ENCODE measurements at regions not wholly inside any gene's neighbourhood (a gene's known extent, or its start where the extent isn't known, plus 50 kb on each side); places are given as distances from the start of the nearest gene placed in this dataset.

DNA sequence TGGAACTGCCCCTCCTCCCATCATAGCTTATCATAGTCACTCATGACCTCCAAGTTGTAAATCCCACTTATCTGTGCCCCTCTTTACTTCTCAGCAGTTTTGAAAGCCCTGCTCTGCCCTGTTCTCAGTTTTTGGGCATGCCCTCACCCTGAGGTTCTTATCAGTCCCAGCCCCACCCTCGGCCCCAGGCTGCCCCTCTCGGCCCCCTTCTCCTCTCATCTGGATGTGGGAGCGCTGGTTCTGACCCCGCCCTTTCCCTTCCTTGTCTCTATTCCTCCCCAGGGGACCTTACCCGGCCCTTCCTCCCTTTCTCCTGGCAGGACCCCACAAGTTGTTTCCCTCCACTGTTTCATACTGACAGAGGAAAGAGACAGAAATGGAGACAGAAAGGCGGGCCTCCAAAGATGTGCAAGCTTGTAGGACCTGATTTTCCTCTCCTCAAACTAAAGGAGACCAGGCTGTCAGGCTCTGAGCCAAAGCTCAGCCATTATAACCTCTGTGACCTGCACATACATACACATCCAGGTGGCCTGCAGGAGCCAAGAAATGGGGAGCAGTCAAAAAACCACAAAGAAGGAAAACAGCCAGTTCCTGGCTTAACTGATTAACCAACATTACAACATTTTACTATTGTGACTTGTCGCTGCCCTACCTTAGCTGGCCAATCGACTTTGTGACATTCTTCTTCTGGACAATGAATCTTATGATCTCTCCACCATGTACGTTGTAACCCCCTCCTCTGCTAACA, 171.0 kb upstream of the HS6ST1 start:
- Histone ChIP-seq H3K79me2 (ENCODE audit: insufficient read depth, low read depth) (no peaks in the 10 kb centered on the region), H3K27ac (no peak overlapping the region), H2AFZ (ENCODE audit: low read depth) (no peak overlapping the region), H3K4me2 (no peak overlapping the region), H3K27me3 (ENCODE audit: insufficient read depth, low read depth) (no peaks in the 10 kb centered on the region), H3K4me1 (ENCODE audit: low read depth, poor library complexity, severe bottlenecking) (no peaks in the 10 kb centered on the region), H3K4me3 (IDR thresholded peaks at IDR 0.05; ENCODE audit: insufficient read depth, low read depth, low read length) (no peak overlapping the region), H4K20me1 (ENCODE audit: insufficient read depth) (no peaks in the 10 kb centered on the region), H3K36me3 (ENCODE audit: insufficient read depth) (no peaks in the 10 kb centered on the region), H3K9ac (no peak overlapping the region)
- TF ChIP-seq, protein P1, sequence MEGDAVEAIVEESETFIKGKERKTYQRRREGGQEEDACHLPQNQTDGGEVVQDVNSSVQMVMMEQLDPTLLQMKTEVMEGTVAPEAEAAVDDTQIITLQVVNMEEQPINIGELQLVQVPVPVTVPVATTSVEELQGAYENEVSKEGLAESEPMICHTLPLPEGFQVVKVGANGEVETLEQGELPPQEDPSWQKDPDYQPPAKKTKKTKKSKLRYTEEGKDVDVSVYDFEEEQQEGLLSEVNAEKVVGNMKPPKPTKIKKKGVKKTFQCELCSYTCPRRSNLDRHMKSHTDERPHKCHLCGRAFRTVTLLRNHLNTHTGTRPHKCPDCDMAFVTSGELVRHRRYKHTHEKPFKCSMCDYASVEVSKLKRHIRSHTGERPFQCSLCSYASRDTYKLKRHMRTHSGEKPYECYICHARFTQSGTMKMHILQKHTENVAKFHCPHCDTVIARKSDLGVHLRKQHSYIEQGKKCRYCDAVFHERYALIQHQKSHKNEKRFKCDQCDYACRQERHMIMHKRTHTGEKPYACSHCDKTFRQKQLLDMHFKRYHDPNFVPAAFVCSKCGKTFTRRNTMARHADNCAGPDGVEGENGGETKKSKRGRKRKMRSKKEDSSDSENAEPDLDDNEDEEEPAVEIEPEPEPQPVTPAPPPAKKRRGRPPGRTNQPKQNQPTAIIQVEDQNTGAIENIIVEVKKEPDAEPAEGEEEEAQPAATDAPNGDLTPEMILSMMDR (conservative IDR thresholded peaks at IDR 0.05; ENCODE audit: low read depth, low read length): no peak

DNA sequence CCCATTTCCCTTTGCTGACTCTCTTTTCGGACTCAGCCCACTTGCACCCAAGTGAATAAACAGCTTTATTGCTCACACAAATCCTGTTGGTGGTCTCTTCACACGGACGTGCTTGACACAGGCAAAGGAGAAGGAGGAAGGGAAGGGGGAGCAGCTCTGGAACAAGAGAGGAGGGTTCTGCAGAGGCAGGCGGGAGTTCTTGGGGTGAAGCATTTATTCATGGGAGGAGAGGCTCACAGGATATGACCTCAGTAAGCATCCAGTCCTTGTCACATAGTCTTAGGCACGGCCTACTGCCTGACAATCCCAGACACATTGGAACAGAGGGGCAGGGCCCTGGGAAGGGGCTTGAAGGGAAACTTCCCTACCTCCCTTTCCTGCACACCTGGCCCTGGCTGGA, 171.7 kb upstream of the HS6ST1 start:
- H3K4me2 ChIP-seq: no peak overlapping the region
- H3K79me2 ChIP-seq (ENCODE audit: insufficient read depth, low read depth): no peaks in the 10 kb centered on the region
- no peaks in the 10 kb centered on the region for H3K36me3 ChIP-seq (ENCODE audit: insufficient read depth)
- H3K27ac ChIP-seq: no peak overlapping the region
- H3K9ac ChIP-seq: no peak overlapping the region
- H2AFZ ChIP-seq (ENCODE audit: low read depth): no peak overlapping the region
- no peaks in the 10 kb centered on the region for H3K27me3 ChIP-seq (ENCODE audit: insufficient read depth, low read depth)
- H3K4me3 ChIP-seq (IDR thresholded peaks at IDR 0.05; ENCODE audit: insufficient read depth, low read depth, low read length): no peak overlapping the region
- TF ChIP-seq, protein P1 (conservative IDR thresholded peaks at IDR 0.05; ENCODE audit: low read depth, low read length): no peak
- no peaks in the 10 kb centered on the region for H3K4me1 ChIP-seq (ENCODE audit: low read depth, poor library complexity, severe bottlenecking)
- H4K20me1 ChIP-seq (ENCODE audit: insufficient read depth): no peaks in the 10 kb centered on the region

DNA sequence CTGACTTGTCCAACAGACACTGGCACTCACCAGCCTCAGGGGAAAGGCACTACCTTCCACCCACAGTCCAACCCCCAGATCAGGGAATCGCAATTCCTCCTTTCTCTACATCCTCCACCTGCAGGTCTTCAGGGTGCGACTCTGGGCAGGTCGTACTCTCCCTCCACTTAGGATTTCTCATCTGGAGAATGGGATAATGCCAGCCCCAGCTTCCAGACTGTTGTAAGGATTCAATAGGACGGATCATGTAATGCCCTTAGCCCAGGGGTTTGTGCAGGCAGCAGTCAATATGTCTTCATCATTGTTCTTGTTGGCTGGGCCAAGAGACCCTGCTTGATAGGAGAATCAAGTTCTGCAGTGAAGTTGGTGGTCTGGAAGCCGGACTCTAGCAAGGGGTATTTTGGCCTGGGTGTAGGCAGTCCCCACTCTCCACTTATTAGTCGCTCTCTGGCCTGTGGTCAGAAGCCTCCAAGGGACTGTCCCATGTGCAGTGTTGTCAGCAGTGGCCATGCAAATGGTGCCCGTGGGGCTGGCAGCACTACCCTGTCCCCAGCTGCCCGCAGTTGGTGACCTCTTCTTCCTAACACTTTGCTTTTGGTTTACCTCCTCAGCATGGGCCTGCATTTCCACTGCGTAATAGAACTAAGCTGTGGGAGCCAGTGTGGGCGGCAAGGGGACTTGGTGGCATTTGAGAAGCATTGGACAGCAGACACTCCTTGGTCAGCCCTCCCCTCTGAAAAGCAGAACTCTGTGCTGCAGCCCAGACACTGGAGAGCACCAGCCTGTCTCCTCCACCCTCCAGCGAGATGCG, 172.4 kb upstream of the HS6ST1 start:
- TF ChIP-seq, protein P1 (conservative IDR thresholded peaks at IDR 0.05; ENCODE audit: low read depth, low read length): no peak
- Histone ChIP-seq H2AFZ (ENCODE audit: low read depth) (no peak overlapping the region), H3K4me1 (ENCODE audit: low read depth, poor library complexity, severe bottlenecking) (no peaks in the 10 kb centered on the region), H3K27me3 (ENCODE audit: insufficient read depth, low read depth) (no peaks in the 10 kb centered on the region), H3K9ac (no peak overlapping the region), H3K4me3 (IDR thresholded peaks at IDR 0.05; ENCODE audit: insufficient read depth, low read depth, low read length) (no peak overlapping the region), H3K27ac (no peak overlapping the region), H3K36me3 (ENCODE audit: insufficient read depth) (no peaks in the 10 kb centered on the region), H4K20me1 (ENCODE audit: insufficient read depth) (no peaks in the 10 kb centered on the region), H3K4me2 (no peak overlapping the region), H3K79me2 (ENCODE audit: insufficient read depth, low read depth) (no peaks in the 10 kb centered on the region)

- H3K27ac ChIP-seq: no peak overlapping the region
- H3K4me3 ChIP-seq (IDR thresholded peaks at IDR 0.05; ENCODE audit: insufficient read depth, low read depth, low read length): no peak overlapping the region
- TF ChIP-seq, protein P1 (conservative IDR thresholded peaks at IDR 0.05; ENCODE audit: low read depth, low read length): no peak
- no peaks in the 10 kb centered on the region for H3K79me2 ChIP-seq (ENCODE audit: insufficient read depth, low read depth)
- H3K4me1 ChIP-seq (ENCODE audit: low read depth, poor library complexity, severe bottlenecking): no peaks in the 10 kb centered on the region
- no peak overlapping the region for H2AFZ ChIP-seq (ENCODE audit: low read depth)
- no peaks in the 10 kb centered on the region for H4K20me1 ChIP-seq (ENCODE audit: insufficient read depth)
- H3K27me3 ChIP-seq (ENCODE audit: insufficient read depth, low read depth): no peaks in the 10 kb centered on the region
- no peak overlapping the region for H3K9ac ChIP-seq
- no peak overlapping the region for H3K4me2 ChIP-seq
- H3K36me3 ChIP-seq (ENCODE audit: insufficient read depth): no peaks in the 10 kb centered on the region
Observed at GRCh38 chr2:128491692-128492244, 173.1 kb upstream of the HS6ST1 start.

All from KMS-11 (cell line).